Stimulated activated effector memory CD8-positive, alpha-beta T cell treated with anti-CD3 and anti-CD28 coated beads, Interleukin-12 subunit alpha, Interleukin-12 subunit beta, amount 100 ng/mL, for 72 hours (primary cell): ENCODE measurements at regions not wholly inside any gene's neighbourhood (a gene's known extent, or its start where the extent isn't known, plus 50 kb on each side); places are given as distances from the start of the nearest gene placed in this dataset.

ENCODE experiments used
- ATAC-seq: fragments of 150-1000 bp; cut with Tn5 transposase; 2 replicates; pipeline ENCODE4 v1.10.0; 2021
- DNase-seq, 2 donors: peaks; one replicate each; pipeline ENCODE4 v3.0.0; 2021 to 2022; ENCODE audit warnings: low spot score in 2 of 2
- H3K27ac Mint-ChIP-seq: one replicate; pipeline ENCODE4 v1.8.0; 2022; ENCODE audit warnings: mild to moderate bottlenecking, mixed read lengths
- H3K36me3 Mint-ChIP-seq: one replicate; pipeline ENCODE4 v1.8.0; 2022; ENCODE audit warnings: mild to moderate bottlenecking, mixed read lengths
- H3K4me1 Mint-ChIP-seq: one replicate; pipeline ENCODE4 v1.8.0; 2022; ENCODE audit warnings: mixed read lengths
- H3K4me3 Mint-ChIP-seq: one replicate; pipeline ENCODE4 v1.8.0; 2022; ENCODE audit warnings: mild to moderate bottlenecking, mixed read lengths
- H3K9me3 Mint-ChIP-seq: one replicate; pipeline ENCODE4 v1.8.0; 2022; ENCODE audit warnings: mixed read lengths

- DNase-seq (no peak), ATAC-seq (no peak)
- Mint-ChIP-seq H3K27ac (no peak overlapping the region), H3K4me1 (no peaks in the 10 kb centered on the region), H3K36me3 (no peaks in the 10 kb centered on the region), H3K9me3 (no peaks in the 10 kb centered on the region), H3K4me3 (no peak overlapping the region)
Observed at GRCh38 chr3:103909395-103909794, 1457.3 kb upstream of the ALCAM start.

- H3K36me3 Mint-ChIP-seq: no peaks in the 10 kb centered on the region
- H3K4me1 Mint-ChIP-seq: no peaks in the 10 kb centered on the region
- H3K27ac Mint-ChIP-seq: no peak overlapping the region
- H3K4me3 Mint-ChIP-seq: no peak overlapping the region
- no peaks in the 10 kb centered on the region for H3K9me3 Mint-ChIP-seq
- DNase-seq (no peak), ATAC-seq (no peak)
Observed at GRCh38 chr3:103918336-103918735, 1448.4 kb upstream of the ALCAM start.

- no peaks in the 10 kb centered on the region for H3K4me1 Mint-ChIP-seq
- H3K27ac Mint-ChIP-seq: no peak overlapping the region
- H3K9me3 Mint-ChIP-seq: no peaks in the 10 kb centered on the region
- no peak for ATAC-seq
- H3K36me3 Mint-ChIP-seq: no peaks in the 10 kb centered on the region
- no peak overlapping the region for H3K4me3 Mint-ChIP-seq
- no peak for DNase-seq
Observed at GRCh38 chr3:103919327-103919726, 1447.4 kb upstream of the ALCAM start.

GRCh38 chr3:103923907-103924306 lies 1442.8 kb upstream of the ALCAM start:
- H3K4me1 Mint-ChIP-seq: no peaks in the 10 kb centered on the region
- H3K27ac Mint-ChIP-seq: no peak overlapping the region
- no peak for DNase-seq
- no peaks in the 10 kb centered on the region for H3K36me3 Mint-ChIP-seq
- no peak for ATAC-seq
- peaks cover 3% of the 10 kb centered on the region for H3K9me3 Mint-ChIP-seq
- no peak overlapping the region for H3K4me3 Mint-ChIP-seq

GRCh38 chr3:103924544-103924943 lies 1442.2 kb upstream of the ALCAM start:
- Mint-ChIP-seq H3K4me3 (no peak overlapping the region), H3K36me3 (no peaks in the 10 kb centered on the region), H3K4me1 (no peaks in the 10 kb centered on the region), H3K27ac (no peak overlapping the region), H3K9me3 (peaks cover 3% of the 10 kb centered on the region)
- DNase-seq: no peak
- ATAC-seq: no peak

GRCh38 chr3:103926936-103927335 lies 1439.8 kb upstream of the ALCAM start:
- Mint-ChIP-seq H3K27ac (no peak overlapping the region), H3K4me3 (no peak overlapping the region), H3K36me3 (no peaks in the 10 kb centered on the region), H3K9me3 (peaks cover 3% of the 10 kb centered on the region), H3K4me1 (no peaks in the 10 kb centered on the region)
- ATAC-seq (no peak), DNase-seq (no peak)

- DNase-seq (no peak), ATAC-seq (no peak)
- no peaks in the 10 kb centered on the region for H3K4me1 Mint-ChIP-seq
- no peak overlapping the region for H3K4me3 Mint-ChIP-seq
- H3K27ac Mint-ChIP-seq: no peak overlapping the region
- no peaks in the 10 kb centered on the region for H3K36me3 Mint-ChIP-seq
- peaks cover 3% of the 10 kb centered on the region for H3K9me3 Mint-ChIP-seq
Observed at GRCh38 chr3:103927896-103928295, 1438.8 kb upstream of the ALCAM start.

GRCh38 chr3:103937094-103937493 lies 1429.6 kb upstream of the ALCAM start:
- Mint-ChIP-seq H3K4me1 (no peaks in the 10 kb centered on the region), H3K27ac (no peak overlapping the region), H3K36me3 (no peaks in the 10 kb centered on the region), H3K9me3 (peaks cover 11% of the 10 kb centered on the region), H3K4me3 (no peak overlapping the region)
- ATAC-seq (no peak), DNase-seq (no peak)

GRCh38 chr3:103947062-103947461 lies 1419.6 kb upstream of the ALCAM start:
- ATAC-seq (no peak), DNase-seq (no peak)
- H3K27ac Mint-ChIP-seq: no peak overlapping the region
- H3K4me1 Mint-ChIP-seq: no peaks in the 10 kb centered on the region
- peaks cover 2% of the 10 kb centered on the region for H3K9me3 Mint-ChIP-seq
- no peaks in the 10 kb centered on the region for H3K36me3 Mint-ChIP-seq
- H3K4me3 Mint-ChIP-seq: no peak overlapping the region

GRCh38 chr3:103949693-103950092 lies 1417.0 kb upstream of the ALCAM start:
- no peak for ATAC-seq
- H3K36me3 Mint-ChIP-seq: no peaks in the 10 kb centered on the region
- H3K4me1 Mint-ChIP-seq: no peaks in the 10 kb centered on the region
- H3K27ac Mint-ChIP-seq: no peak overlapping the region
- no peak overlapping the region for H3K4me3 Mint-ChIP-seq
- H3K9me3 Mint-ChIP-seq: peaks cover 4% of the 10 kb centered on the region
- DNase-seq: no peak

- peaks cover 5% of the 10 kb centered on the region for H3K9me3 Mint-ChIP-seq
- no peaks in the 10 kb centered on the region for H3K36me3 Mint-ChIP-seq
- H3K4me3 Mint-ChIP-seq: no peak overlapping the region
- H3K4me1 Mint-ChIP-seq: no peaks in the 10 kb centered on the region
- DNase-seq (no peak), ATAC-seq (no peak)
- H3K27ac Mint-ChIP-seq: no peak overlapping the region
Observed at GRCh38 chr3:103950676-103951075, 1416.0 kb upstream of the ALCAM start.

- peaks cover 10% of the 10 kb centered on the region for H3K9me3 Mint-ChIP-seq
- ATAC-seq (no peak), DNase-seq (no peak)
- H3K4me1 Mint-ChIP-seq: no peaks in the 10 kb centered on the region
- H3K36me3 Mint-ChIP-seq: no peaks in the 10 kb centered on the region
- H3K4me3 Mint-ChIP-seq: no peak overlapping the region
- H3K27ac Mint-ChIP-seq: no peak overlapping the region
Observed at GRCh38 chr3:103953796-103954195, 1412.9 kb upstream of the ALCAM start.

GRCh38 chr3:103960819-103961218 lies 1405.9 kb upstream of the ALCAM start:
- no peak for ATAC-seq
- Mint-ChIP-seq H3K36me3 (no peaks in the 10 kb centered on the region), H3K4me3 (no peak overlapping the region), H3K27ac (no peak overlapping the region), H3K9me3 (peaks cover 14% of the 10 kb centered on the region), H3K4me1 (no peaks in the 10 kb centered on the region)
- DNase-seq: no peak

- no peak overlapping the region for H3K27ac Mint-ChIP-seq
- no peak overlapping the region for H3K4me3 Mint-ChIP-seq
- no peaks in the 10 kb centered on the region for H3K36me3 Mint-ChIP-seq
- ATAC-seq (no peak), DNase-seq (no peak)
- H3K9me3 Mint-ChIP-seq: peaks cover 9% of the 10 kb centered on the region
- no peaks in the 10 kb centered on the region for H3K4me1 Mint-ChIP-seq
Observed at GRCh38 chr3:103963599-103963998, 1403.1 kb upstream of the ALCAM start.

GRCh38 chr3:103965764-103966163 lies 1400.9 kb upstream of the ALCAM start:
- Mint-ChIP-seq H3K4me1 (no peaks in the 10 kb centered on the region), H3K4me3 (no peak overlapping the region), H3K27ac (no peak overlapping the region), H3K36me3 (no peaks in the 10 kb centered on the region), H3K9me3 (peaks cover 9% of the 10 kb centered on the region)
- DNase-seq (no peak), ATAC-seq (peak; percentile 51)

GRCh38 chr3:103966749-103967148 lies 1400.0 kb upstream of the ALCAM start:
- peaks cover 9% of the 10 kb centered on the region for H3K9me3 Mint-ChIP-seq
- ATAC-seq (peak; percentile 55), DNase-seq (no peak)
- no peak overlapping the region for H3K27ac Mint-ChIP-seq
- no peak overlapping the region for H3K4me3 Mint-ChIP-seq
- H3K4me1 Mint-ChIP-seq: no peaks in the 10 kb centered on the region
- H3K36me3 Mint-ChIP-seq: no peaks in the 10 kb centered on the region

GRCh38 chr3:103968131-103968530 lies 1398.6 kb upstream of the ALCAM start:
- no peaks in the 10 kb centered on the region for H3K4me1 Mint-ChIP-seq
- no peak overlapping the region for H3K27ac Mint-ChIP-seq

More at GRCh38 chr3:103968131-103968530, 1398.6 kb upstream of the ALCAM start:
- Mint-ChIP-seq H3K9me3 (peaks cover 8% of the 10 kb centered on the region), H3K36me3 (no peaks in the 10 kb centered on the region), H3K4me3 (no peak overlapping the region)
- DNase-seq (no peak), ATAC-seq (no peak)
